Stimulated activated CD8-positive, alpha-beta memory T cell treated with anti-CD3 and anti-CD28 coated beads, Interleukin-7, amount 100 ng/mL, for 4 hours (primary cell): ENCODE measurements at regions not wholly inside any gene's neighbourhood (a gene's known extent, or its start where the extent isn't known, plus 50 kb on each side); places are given as distances from the start of the nearest gene placed in this dataset.
"Not testable (repeated sequence)": the region's sequence is repeated elsewhere in the genome, so short reads cannot be mapped to it uniquely, and the experiment has no call there.

ENCODE experiments used
- DNase-seq, 2 donors: peaks; one replicate each; pipeline ENCODE4 v3.0.0-alpha.2; 2020; ENCODE audit warnings: low read depth in 2 of 2

DNA sequence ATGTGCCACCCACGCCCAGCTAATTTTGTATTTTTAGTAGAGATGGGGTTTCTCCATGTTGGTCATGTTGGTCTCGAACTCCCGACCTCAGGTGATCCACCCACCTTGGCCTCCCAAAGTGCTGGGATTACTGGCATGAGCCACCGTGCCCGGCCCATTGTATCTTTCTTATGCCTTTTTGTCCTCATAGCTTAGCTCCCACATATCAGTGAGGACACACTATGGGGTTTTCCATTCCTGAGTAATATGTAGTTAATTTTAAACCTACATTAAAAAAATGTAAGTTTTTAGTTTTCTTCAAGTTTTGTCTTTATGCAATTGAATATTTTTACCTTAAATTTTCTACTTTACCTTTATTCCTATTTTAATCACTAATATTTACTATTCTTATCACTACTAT is 100.2 kb downstream of the SOCS6 start:
- DNase-seq, result not testable (repeated sequence)

DNA sequence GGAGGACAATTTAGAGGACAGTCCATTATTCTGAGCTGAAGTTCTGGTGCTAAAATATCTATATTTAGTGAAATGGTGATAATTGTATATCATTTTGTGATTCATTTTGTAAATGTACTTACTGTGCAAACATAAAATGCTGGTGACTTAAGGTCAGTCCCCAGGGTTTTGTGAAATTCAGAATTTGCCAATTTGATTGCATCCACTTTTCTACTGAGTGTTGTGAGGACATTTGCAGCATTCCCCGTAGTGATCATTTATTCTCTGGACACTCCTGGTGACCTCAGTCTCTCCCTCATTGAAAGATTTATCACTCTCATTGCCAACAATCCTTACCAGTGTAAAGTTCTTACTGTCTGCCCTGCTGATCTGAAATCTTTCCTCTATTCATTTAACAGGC is 98.2 kb downstream of the SOCS6 start:
- no peak for DNase-seq

DNA sequence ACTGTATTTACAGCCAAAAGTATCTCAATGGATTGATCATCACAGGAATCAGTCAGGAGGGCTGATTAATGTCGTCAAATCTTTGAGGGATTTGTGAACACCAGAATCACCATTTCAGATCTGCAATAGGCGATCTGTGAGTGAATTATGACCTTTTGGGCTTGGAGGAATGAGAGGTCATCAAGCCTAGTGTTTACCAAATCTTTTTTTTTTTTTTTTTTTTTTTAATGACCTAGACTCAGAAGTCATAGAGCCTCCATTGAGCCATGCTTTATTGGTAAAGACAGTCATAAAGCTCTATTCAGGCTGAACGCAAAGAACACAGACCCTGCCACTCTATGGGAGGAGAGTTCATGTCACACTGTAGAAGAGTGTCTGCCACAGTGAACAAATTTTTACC is 97.7 kb downstream of the SOCS6 start:
- no peak for DNase-seq

DNA sequence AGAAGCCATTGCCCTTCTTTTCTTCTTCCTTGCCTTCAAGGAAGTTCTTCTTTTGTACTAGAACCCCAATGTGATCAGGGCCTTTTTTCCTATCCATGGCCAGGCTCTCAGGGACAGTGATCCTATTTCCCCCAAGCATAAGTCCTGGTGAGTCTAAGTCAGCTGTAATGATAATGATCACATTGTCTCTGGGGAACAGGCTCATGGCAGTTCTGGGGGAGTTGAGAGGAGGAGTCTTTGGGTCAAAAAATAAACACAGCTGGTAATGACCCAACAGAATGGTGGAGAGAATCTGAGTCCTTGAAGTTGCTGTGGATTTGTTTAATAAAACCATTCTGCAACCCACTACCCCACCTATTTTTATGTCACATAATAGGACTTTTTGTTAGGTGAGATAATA is 96.6 kb downstream of the SOCS6 start:
- no peak for DNase-seq

DNA sequence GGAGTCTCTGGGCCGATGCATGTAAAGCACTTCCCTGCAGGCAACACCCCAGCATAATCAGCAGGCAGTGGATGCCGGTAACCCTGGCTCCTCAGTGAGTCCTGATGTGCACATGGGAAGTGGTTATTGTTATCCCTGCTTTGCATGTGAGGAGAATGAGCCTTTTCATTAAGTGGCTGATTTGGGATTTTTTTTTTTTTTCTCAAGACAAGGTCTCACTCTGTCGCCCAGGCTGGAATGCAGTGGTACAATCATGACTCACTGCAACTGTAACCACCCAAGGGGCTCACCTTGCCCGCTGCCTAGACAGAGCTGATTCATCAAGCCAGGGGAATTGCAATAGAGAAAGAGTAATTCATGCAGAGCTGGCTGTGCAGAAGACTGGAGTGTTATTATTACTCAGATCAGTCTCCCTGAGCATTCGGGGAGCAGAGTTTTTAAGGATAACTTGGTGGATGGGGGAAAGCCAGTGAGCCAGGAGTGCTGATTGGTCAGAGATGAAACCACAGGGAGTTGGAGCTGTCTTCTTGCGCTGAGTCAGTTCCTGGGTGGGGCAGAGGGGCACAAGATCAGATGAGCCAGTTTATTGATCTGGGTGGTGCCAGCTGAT is 95.4 kb downstream of the SOCS6 start:
- no peak for DNase-seq

DNA sequence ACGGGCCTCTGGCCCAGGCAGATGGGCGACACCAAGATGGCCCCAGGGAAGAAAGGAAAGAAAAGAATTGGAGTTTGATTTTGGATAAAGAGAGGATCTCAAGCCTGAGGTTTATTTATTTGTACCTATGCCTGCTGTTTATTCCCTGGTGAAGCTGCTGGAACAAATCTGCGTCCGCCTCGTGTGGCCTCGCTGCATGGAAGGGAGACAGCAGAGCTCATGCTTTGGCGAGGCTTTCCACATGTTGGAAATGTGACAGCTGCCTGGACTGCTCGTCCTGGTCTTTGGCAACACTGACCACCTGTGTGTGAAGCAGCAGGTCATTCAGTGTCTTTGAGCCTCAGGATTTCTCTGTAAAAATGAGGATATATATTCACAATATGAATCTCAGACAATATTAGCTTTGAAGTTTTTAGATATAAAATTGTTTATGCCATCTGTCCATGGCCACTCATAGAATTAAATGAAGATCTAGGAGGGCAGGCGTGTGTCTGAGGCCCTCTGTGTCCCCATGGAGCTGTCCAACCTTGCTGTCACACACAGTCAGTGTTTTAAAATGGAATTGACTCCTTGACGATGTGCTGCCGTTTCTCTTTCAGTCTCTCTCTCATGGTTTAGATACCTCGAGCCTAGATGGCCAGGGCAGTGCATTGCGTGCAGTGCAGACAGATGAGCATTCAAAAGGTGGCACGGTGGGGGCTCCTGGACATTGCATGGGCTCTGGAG is 94.3 kb downstream of the SOCS6 start:
- no peak for DNase-seq

DNA sequence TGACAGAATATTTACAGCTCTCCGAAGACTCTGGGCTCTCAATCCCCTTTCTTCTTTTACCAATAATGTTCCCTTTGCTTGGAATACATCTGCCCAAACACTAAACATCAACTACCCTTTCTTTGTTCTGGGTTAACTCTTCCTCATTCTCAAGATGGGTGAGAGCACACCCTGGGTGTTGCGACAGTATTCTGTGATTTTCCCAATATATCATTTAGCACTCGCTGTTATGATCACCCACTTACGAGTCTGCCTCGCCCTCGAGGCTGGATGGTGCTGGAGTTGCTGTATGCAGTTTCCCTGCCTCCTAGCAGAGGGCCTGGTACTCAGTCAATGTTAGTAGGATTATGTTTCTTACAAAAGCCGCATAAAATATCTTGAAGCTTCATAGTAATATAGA is 93.2 kb downstream of the SOCS6 start:
- DNase-seq, result no peak

DNA sequence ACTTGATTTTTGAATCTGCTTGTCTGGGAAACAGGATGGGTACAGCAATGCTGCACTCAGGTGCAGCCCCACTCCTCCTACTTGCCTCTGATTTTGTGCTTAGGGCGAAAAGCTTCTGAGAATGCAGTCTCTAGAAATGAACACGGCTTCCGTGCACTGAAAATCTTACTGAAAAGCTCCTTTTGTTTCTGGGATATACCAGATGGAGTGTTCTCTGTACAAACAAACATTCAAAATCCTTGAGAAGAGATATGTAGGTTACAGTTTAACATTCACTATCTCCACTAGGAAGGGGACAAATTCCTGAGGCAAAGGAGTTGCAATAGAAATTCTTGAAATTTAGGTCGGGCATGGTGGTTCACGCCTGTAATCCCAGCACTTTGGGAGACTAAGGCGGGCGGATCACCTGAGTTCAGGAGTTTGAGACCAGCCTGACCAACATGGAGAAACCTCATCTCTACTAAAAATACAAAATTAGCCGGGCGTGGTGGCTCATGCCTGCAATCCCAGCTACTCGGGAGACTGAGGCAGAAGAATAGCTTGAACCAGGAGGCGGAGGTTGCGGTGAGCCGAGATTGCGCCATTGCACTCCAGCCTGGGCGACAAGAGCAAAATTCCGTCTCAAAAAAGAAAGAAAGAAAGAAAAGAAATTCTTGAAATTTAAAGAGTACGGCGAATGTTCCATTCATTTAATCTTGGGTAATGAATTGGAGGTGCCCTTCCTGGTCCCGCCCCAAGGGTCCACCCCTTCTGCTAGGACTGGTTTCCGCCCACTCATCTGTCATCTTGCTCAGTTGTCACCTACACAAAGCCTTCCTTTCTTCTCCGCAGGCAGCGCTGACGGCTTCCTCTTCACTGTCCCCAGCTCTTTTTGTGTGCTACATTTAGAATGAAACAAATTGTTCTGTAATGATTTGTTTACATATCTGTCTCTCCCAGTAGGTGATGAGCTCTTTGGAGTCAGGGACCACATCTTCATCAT is 92.4 kb downstream of the SOCS6 start:
- no peak for DNase-seq
